ENCODE measurements at regions not wholly inside any gene's neighbourhood (a gene's known extent, or its start where the extent isn't known, plus 50 kb on each side); places are given as distances from the start of the nearest gene placed in this dataset.

- CTCF ChIA-PET: interaction anchor here (0.7 to 1.4 kb wide), 3 partner anchors 36 to 123 kb away, joined by 3 read pairs; no protein-coding TSS in a partner anchor
Measured at GRCh38 chr9:104986096-104986495, 58.1 kb upstream of the ABCA1 start.

DNA sequence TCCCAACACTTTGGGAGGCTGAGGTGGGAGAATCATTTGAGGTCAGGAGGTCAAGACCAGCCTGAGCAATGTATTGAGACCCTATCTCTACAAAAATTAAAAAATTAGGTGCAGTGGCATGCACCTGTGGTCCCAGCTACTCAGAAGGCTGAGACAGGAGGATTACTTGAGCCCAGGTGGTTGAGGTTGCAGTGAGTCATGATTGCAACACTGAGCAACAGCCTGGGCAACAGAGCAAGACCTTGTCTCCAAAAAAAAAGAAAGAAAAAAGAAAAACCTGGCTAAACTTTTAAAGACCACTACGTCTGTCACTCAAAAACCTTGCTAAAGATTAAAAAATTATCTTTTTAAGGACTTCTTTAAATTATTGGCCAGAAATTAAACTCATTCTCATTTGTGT is 59.8 kb upstream of the ABCA1 start:
- Histone ChIP-seq H3F3A (replicated peaks; ENCODE audit: insufficient read depth) (peaks cover 7% of the 10 kb centered on the region), H3K9ac (no peak overlapping the region), H3K9me3 (no peaks in the 10 kb centered on the region), H3K36me3 (replicated peaks in 1 of 2; ENCODE audit: control insufficient read depth in 1 of 2, insufficient read depth in 2 of 2, low read length in 1 of 2) (no peaks in the 10 kb centered on the region), H3K27me3 (ENCODE audit: insufficient read depth) (no peaks in the 10 kb centered on the region), H3K79me2 (ENCODE audit: insufficient read depth) (no peaks in the 10 kb centered on the region), H3K4me2 (no peak overlapping the region), H3K4me3 (ENCODE audit: low read depth in 2 of 2, low read length in 1 of 2) (no peak overlapping the region), H3K27ac (ENCODE audit: low read depth in 2 of 2, low read length in 1 of 2) (no peak overlapping the region), H4K20me1 (ENCODE audit: insufficient read depth) (no peaks in the 10 kb centered on the region), H3K9me2 (no peaks in the 10 kb centered on the region), H3K4me1 (ENCODE audit: control insufficient read depth in 1 of 2, insufficient read depth in 2 of 2, low read depth in 1 of 2, low read length in 1 of 2) (peaks cover 17 to 34% of the 10 kb centered on the region in 2 experiments), H2AFZ (ENCODE audit: low read depth) (no peak overlapping the region)
- TF ChIP-seq MAX (IDR thresholded peaks at IDR 0.05; ENCODE audit: low read depth) (no peak), CTCF (IDR thresholded peaks at IDR 0.05) (no peak), NRF1 (IDR thresholded peaks at IDR 0.05; ENCODE audit: low read depth, low read length) (no peak), MEF2A (IDR thresholded peaks at IDR 0.05; ENCODE audit: borderline replicate concordance, low read depth) (no peak), RCOR1 (IDR thresholded peaks at IDR 0.05; ENCODE audit: low read length) (no peak), FOSL2 (IDR thresholded peaks at IDR 0.05; ENCODE audit: borderline replicate concordance, low read depth) (no peak), ELF1 (IDR thresholded peaks at IDR 0.05) (no peak), PBX3 (IDR thresholded peaks at IDR 0.05) (no peak)
- TF ChIP-seq, protein P1, sequence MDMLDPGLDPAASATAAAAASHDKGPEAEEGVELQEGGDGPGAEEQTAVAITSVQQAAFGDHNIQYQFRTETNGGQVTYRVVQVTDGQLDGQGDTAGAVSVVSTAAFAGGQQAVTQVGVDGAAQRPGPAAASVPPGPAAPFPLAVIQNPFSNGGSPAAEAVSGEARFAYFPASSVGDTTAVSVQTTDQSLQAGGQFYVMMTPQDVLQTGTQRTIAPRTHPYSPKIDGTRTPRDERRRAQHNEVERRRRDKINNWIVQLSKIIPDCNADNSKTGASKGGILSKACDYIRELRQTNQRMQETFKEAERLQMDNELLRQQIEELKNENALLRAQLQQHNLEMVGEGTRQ (IDR thresholded peaks at IDR 0.05; ENCODE audit: borderline replicate concordance, low read depth, low read length): no peak
- ChIA-PET POLR2A (no interaction called here), CTCF (interaction anchor here (0.8 kb wide), 1 partner anchor 257 kb away, joined by 3 read pairs; the partner anchor contains the start of gene SLC44A1)
- no peak for DNase-seq
- 76% methylated on average over 1 of the region's 1 CpG for WGBS (ENCODE audit: low lambda C conversion rate)

More at GRCh38 chr9:104986096-104986495, 58.1 kb upstream of the ABCA1 start:
- peaks cover 7 to 21% of the 10 kb centered on the region in 2 experiments for H3K4me1 ChIP-seq (ENCODE audit: control insufficient read depth in 1 of 2, insufficient read depth in 2 of 2, low read depth in 1 of 2, low read length in 1 of 2)
- no peak for TF ChIP-seq EZH2phosphoT487 (IDR thresholded peaks at IDR 0.05; ENCODE audit: borderline replicate concordance, low read depth)
- no peak for DNase-seq
- no peak overlapping the region for H3K4me2 ChIP-seq
- no peak overlapping the region for H2AFZ ChIP-seq (ENCODE audit: low read depth)
- peaks cover 3% of the 10 kb centered on the region for H3F3A ChIP-seq (replicated peaks; ENCODE audit: insufficient read depth)
- H3K4me3 ChIP-seq (ENCODE audit: low read depth in 2 of 2, low read length in 1 of 2): no peak overlapping the region
- H3K27ac ChIP-seq (ENCODE audit: low read depth in 2 of 2, low read length in 1 of 2): no peak overlapping the region
- H3K9me2 ChIP-seq: no peaks in the 10 kb centered on the region
- H3K9ac ChIP-seq: no peak overlapping the region
- H3K27me3 ChIP-seq (ENCODE audit: insufficient read depth): no peaks in the 10 kb centered on the region
- H3K36me3 ChIP-seq (replicated peaks in 1 of 2; ENCODE audit: control insufficient read depth in 1 of 2, insufficient read depth in 2 of 2, low read length in 1 of 2): no peaks in the 10 kb centered on the region
- H3K79me2 ChIP-seq (ENCODE audit: insufficient read depth): no peaks in the 10 kb centered on the region
- no peaks in the 10 kb centered on the region for H4K20me1 ChIP-seq (ENCODE audit: insufficient read depth)
- POLR2A ChIA-PET: no interaction called here
- H3K9me3 ChIP-seq: no peaks in the 10 kb centered on the region
- 91% methylated on average over 3 of the region's 3 CpGs for WGBS (ENCODE audit: low lambda C conversion rate)
